ENCODE measurements at regions not wholly inside any gene's neighbourhood (a gene's known extent, or its start where the extent isn't known, plus 50 kb on each side); places are given as distances from the start of the nearest gene placed in this dataset.
A peak's percentile ranks its signal among the peaks of the same experiment; 100 is the strongest.

- H3K4me3 ChIP-seq (replicated peaks; ENCODE audit: low read depth, low read length) = no peak overlapping the region
- no peak for DNase-seq (ENCODE audit: extremely low read depth, low read depth)
- peak; percentile 6 for TF ChIP-seq CTCF (IDR thresholded peaks at IDR 0.05; ENCODE audit: low read depth, low read length, missing control alignments)
Measured at GRCh38 chr7:46695051-46695708, 774.1 kb upstream of the IGFBP3 start.

GRCh38 chr7:46694058-46694457, 773.0 kb upstream of the IGFBP3 start:
- no peak for DNase-seq (ENCODE audit: extremely low read depth, low read depth)

GRCh38 chr7:46687203-46687602, 766.1 kb upstream of the IGFBP3 start:
- H3K4me3 ChIP-seq (replicated peaks; ENCODE audit: low read depth, low read length) = no peak overlapping the region
- DNase-seq (ENCODE audit: extremely low read depth, low read depth) = no peak
- TF ChIP-seq CTCF (IDR thresholded peaks at IDR 0.05; ENCODE audit: low read depth, low read length, missing control alignments) = no peak

More at GRCh38 chr7:46694058-46694457, 773.0 kb upstream of the IGFBP3 start:
- no peak for TF ChIP-seq CTCF (IDR thresholded peaks at IDR 0.05; ENCODE audit: low read depth, low read length, missing control alignments)
- H3K4me3 ChIP-seq (replicated peaks; ENCODE audit: low read depth, low read length) = no peak overlapping the region

GRCh38 chr7:46685051-46685450, 764.0 kb upstream of the IGFBP3 start:
- TF ChIP-seq CTCF (IDR thresholded peaks at IDR 0.05; ENCODE audit: low read depth, low read length, missing control alignments) = no peak
- no peak overlapping the region for H3K4me3 ChIP-seq (replicated peaks; ENCODE audit: low read depth, low read length)
- no peak for DNase-seq (ENCODE audit: extremely low read depth, low read depth)

- peak; percentile 9 for DNase-seq (ENCODE audit: extremely low read depth, low read depth)
- no peak overlapping the region for H3K4me3 ChIP-seq (replicated peaks; ENCODE audit: low read depth, low read length)
- no peak for TF ChIP-seq CTCF (IDR thresholded peaks at IDR 0.05; ENCODE audit: low read depth, low read length, missing control alignments)
Measured at GRCh38 chr7:46682836-46683624, 762.0 kb upstream of the IGFBP3 start.

GRCh38 chr7:46681865-46682503, 760.9 kb upstream of the IGFBP3 start:
- no peak for TF ChIP-seq CTCF (IDR thresholded peaks at IDR 0.05; ENCODE audit: low read depth, low read length, missing control alignments)
- no peak for DNase-seq (ENCODE audit: extremely low read depth, low read depth)

More at GRCh38 chr7:46681865-46682503, 760.9 kb upstream of the IGFBP3 start:
- H3K4me3 ChIP-seq (replicated peaks; ENCODE audit: low read depth, low read length) = no peak overlapping the region

Data from HFF-Myc (cell line).